Left lobe of liver (tissue), 2 donors: ENCODE measurements at regions not wholly inside any gene's neighbourhood (a gene's known extent, or its start where the extent isn't known, plus 50 kb on each side); places are given as distances from the start of the nearest gene placed in this dataset.
"Not testable (repeated sequence)": the region's sequence is repeated elsewhere in the genome, so short reads cannot be mapped to it uniquely, and the experiment has no call there.

Experiments
- ATAC-seq: fragments of 200-7000 bp; cut with Tn5 transposase; one replicate; pipeline ENCODE4 v1.9.1; 2020; ENCODE audit warnings: mild to moderate bottlenecking, moderate library complexity
- DNase-seq: peaks from one replicate; pipeline ENCODE4 v3.0.0-alpha.2; 2020; ENCODE audit warnings: low spot score
- donor health status: DM: no; HTN: no; CAD: no; lungs with moderate emphysema.
- donor health status: DM: no; HTN: yes; CAD: no.

DNA sequence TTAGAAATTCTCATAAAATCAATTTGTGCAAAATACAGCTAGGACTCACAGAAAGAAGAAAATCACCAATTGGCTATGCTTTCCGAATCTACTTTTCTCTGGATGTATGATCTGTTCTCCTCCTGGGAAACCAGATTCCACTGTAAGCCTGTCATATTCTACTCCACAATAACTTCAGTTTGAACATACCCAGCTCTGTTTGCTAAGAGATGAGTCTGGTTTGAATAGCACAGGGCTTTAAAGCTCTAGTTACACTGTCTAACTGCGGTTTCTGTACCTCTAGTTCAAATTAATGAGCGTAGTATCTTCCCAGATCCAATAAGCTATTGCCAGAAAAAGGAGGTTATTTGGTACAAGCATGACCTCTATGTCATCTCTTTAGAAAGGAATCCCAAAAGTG lies 270.1 kb downstream of the DAD1 start:
- DNase-seq = no peak
- ATAC-seq = no peak

DNA sequence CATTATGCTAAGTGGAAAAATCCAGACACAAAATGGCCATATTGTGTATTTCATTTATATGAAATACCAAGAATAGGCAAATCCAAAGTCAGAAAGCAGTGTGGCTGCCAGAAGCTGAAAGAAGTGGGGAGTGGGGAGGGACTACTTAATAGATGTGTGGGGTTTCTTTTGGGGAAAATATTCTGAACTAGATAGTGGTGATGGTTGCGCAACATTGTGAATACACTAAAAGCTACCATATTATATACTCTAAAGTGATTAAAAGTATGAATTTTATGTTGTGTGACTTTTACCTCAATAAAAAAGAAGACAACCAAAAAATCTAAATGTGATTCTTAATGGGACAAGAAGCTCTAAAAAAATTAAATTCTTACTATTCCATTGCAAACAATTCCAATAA lies 272.6 kb downstream of the DAD1 start:
- DNase-seq (no peak), ATAC-seq (no peak)

DNA sequence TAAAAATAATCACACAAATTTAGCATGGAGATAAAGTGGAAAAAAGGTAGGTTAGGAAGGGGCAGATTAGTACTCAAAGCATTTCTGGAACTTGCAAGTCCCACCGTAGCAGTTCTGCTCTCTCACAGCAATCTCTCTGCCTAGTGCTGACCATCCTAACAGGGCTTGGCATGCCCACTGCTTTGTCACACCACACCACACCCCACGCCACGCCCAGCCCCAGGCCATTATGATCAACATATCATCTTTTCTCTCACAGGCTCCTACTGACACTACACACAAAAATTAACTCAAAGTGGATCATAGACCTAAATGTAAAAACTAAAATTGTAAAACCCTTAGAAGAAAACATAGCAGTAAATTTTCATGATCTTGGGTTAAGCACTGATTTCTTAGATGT lies 273.7 kb downstream of the DAD1 start:
- ATAC-seq (no peak), DNase-seq (no peak)

DNA sequence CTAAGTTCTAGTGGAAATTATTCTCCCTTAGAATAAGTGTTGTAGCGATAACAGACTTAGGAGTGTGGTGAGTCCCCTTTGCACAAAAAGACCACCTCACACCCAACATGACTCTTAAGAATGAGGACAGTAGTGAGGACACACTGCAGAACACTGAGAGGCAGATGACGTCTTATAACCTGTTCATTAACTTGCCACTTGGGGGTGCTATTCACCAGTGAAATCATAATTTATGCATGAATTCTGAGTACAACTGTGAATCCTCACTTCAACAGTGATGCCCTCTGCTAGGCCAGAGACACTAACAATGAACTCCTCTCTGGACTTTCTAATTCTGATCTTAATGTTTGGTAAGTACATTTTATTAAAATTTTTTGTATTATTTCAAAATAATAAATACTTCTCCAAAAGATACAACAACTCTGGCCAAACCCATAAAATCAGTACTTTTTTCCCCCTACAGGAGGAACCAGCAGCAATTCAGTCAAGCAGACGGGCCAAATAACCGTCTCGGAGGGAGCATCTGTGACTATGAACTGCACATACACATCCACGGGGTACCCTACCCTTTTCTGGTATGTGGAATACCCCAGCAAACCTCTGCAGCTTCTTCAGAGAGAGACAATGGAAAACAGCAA lies 274.7 kb downstream of the DAD1 start:
- DNase-seq (no peak), ATAC-seq (peak; percentile 82)

DNA sequence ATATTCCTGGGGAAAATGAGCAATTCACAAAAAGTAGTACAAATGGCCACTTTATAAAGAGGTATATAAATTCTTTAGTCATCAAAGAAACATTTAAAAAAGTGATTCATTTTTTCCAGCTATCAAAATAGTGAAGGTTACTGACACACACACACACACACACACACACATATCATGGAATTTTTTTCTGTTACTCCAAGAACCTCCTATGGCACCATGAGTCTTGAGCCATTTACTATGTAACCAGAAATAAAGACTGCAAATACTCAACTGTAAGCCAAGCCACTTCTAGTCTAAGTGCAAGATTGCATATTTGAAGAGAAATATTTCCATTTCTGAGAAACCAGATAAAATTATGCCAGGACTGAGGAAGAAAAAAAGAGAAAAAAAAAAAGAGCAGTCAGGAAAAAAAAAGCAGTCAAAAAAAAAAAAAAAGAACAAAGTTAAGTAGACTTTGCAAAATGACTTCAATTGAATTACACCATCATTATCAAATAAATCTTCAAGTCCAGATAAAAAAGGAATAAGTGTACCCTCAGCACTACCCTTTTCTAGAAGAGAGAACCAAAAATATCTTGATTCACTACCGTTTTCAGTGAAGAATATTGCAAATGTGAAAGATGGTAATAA lies 275.7 kb downstream of the DAD1 start:
- ATAC-seq = no peak

DNA sequence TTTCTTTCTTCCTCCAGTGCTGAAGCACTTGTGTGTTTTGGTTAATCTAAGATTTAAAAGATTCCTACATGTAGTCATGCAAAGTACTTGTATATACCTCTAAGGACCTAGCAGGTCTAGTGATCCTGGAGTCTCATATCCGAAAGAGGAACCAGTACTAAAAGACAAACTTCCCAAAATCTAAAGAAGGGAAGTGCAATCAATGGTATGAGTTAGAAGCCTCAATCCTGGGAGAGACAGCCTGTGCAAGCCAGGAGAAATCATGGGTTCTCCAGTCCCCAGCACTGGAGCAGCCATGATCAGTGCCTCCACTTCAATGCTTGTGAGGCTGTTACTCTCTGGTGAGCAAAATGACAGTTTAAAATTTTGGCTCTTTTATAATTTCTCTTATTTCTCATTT lies 277.4 kb downstream of the DAD1 start:
- DNase-seq = no peak
- no peak for ATAC-seq

More for the DNA sequence above, 275.7 kb downstream of the DAD1 start:
- no peak for DNase-seq

DNA sequence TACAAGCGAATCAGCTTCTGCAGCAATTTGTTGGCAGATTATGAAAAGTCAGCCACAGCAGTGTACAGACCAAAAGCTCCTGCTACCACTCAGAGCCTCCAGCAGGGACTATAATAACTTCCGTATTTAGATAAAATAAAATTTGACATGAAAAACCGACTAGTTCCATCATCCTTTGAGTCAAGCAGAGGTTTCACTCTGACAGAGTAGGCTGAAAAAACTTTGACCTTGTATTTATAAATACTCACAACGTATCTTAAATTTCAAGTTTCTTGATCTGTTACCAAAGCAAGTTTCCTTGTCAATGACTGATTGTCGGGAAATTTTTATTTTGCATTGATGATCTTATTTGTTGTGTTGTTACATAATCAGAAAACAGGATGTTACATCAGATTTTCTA lies 283.4 kb downstream of the DAD1 start:
- DNase-seq = no peak
- no peak for ATAC-seq

DNA sequence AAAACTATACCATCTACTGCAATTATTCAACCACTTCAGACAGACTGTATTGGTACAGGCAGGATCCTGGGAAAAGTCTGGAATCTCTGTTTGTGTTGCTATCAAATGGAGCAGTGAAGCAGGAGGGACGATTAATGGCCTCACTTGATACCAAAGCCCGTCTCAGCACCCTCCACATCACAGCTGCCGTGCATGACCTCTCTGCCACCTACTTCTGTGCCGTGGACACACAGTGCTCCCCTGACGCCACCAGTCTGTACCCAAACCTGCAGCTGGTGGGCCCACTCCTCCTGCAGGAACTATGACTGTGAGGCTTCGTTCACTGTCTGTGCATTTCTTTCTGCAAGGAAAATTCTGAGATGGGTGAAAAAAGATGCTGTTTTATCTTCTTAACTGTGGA lies 284.7 kb downstream of the DAD1 start:
- ATAC-seq (no peak), DNase-seq (no peak)

DNA sequence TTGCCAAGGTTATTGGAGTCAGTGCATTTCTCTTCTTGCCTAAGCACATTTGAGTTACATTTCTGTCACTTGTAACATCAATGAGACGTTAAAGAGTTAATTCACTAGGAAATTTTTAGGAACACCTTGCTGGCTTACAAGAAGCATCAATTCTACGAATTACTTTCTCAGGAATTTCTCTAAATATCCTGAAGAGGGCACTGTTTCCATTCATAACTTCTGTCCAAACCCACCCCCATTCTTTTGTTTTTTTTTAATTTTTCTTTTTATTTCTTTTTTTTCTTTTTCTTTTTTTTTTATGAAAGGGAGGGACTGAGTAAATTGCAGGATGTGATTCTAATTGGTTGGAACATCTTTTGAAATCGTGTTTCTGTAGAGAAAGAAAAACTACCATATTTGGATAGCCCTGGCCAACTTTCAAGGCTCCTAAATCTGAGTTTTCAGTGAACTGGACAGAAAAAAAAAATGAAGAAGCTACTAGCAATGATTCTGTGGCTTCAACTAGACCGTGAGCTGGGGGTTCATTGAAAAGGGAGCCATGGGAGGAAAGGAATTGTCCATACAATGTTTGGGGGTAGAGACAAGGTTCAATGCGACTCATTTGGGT lies 285.3 kb downstream of the DAD1 start:
- DNase-seq = no peak
- no peak for ATAC-seq

DNA sequence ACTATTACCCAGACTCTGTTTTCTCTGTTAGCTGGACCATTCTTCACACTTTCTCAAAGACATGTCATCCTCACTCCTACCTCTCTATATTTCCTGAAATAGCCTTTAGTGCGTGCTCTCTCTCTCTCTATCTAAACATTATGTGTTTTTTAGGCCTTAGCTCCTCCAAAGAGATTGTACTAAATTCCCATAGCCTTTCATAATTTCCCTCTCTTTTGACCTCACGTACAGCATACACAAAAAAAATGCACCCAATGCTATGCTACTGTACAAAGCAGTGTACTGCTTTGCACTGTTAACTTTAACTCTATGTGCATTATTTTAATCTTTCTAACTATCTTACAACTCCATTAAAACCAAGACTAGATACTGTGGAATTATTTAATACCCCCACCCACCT lies 288.4 kb downstream of the DAD1 start:
- DNase-seq (no peak), ATAC-seq (no peak)

DNA sequence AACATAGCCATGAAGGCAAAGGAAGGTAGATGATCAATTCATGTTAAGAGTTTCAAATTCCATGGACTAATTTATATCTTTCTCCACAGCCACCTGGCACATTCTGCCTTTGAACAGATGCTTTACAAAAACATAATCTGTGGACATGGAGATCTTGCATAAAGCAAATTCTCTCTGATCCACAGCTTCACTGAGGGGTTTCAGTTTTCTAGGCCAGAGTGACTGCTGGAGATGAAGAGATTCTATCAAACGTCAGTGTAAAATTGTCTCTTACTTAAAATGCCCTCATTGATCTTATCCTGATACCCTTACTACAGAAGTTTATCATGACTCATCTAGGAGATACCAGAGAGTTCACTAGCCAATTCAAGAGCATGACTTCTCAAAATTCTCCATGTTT lies 291.6 kb downstream of the DAD1 start:
- DNase-seq (no peak), ATAC-seq (no peak)

DNA sequence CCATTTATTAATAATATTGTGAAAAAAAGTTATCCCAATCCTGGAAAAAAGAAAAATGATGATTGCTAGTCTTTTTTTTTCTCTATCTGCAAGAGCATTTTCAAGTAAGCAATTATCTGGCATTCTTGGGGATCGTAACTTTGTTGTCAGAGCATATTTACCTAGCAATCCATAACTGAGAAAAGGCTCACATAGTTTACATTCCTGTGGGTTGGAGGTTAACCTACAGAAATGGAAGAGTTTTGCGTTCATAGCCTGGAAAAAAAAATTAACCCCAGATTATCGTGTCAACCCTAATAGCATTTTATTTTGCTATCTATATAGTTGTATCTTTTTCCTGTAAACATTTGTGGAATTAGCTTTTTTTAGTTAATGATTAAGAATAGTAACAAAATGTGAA lies 292.3 kb downstream of the DAD1 start:
- ATAC-seq = no peak
- no peak for DNase-seq

DNA sequence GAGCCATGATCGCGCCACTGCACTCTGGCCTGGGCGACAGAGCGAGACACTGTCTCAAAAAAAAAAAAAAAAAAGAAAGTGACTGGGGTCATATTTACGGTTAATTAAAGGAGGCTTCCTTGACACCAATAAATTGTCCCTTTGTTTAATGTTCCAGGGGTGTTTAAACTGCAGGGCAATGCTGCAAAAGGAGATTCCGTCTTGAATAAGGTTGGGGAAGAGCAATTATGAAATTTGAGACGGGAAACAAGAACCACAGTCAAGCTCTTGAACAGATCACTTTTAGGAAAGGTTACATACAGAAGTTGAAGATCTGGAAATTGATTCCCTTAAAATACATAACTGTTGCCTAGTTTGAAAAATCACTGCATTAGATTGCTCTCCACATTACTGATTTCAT lies 292.9 kb downstream of the DAD1 start:
- DNase-seq (no peak), ATAC-seq (no peak)

DNA sequence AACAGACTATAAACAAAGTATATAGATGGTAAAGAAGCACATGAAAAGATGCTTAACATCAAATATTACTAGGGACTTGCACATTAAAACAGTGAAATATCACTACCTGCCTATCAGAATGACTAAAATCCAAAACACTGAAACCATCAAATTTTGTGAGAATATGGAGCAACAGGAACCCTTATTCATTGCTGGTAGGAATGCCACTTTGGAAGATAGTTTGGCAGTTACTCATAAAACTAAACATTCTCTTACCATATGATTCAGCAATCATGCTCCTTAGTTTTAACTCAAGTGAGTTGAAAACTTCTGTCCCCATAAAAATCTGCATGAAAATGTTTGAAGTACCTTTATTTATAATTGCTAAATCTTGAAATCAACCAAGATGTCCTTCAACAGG lies 297.6 kb downstream of the DAD1 start:
- DNase-seq (no peak), ATAC-seq (no peak)

DNA sequence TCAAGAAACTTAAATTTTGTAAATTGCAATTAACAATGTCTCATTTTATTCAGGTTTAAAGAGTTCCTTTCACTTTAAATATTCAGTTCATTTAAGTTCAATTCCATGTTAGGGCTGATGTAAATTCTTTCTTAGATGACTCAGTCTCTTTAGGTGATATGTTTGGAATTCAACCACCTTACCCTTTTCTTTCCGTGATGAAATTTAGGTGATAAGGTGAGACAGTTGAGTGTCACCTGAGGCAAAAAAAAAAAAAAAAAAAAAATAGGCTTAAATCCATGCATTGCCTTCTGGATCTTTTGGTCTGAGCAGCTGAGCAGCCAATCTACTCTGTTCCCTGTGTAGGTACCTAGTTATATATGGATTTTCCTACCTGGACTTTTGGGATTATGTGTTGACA lies 299.5 kb downstream of the DAD1 start:
- DNase-seq = no peak

DNA sequence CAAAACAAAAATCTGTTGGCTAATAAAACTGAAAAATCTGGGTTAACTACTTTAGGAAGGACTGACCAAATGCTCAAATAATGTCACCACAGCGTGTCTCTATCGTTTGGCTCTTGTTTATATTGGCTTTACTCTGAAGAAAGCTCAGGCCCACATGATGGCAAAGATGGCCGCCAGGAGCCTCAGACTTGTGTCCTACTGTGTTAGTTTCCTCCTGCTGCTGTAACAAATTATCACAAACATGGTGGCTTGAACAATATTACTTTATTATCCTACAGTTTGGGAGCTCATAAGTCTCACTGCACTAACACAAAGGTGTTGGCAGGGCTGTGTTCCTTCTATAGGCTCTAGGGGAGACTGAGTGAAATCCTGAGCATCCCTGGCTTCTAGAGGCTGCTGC lies 303.0 kb downstream of the DAD1 start:
- no peak for DNase-seq
- no peak for ATAC-seq

More for the DNA sequence above, 299.5 kb downstream of the DAD1 start:
- ATAC-seq = no peak

DNA sequence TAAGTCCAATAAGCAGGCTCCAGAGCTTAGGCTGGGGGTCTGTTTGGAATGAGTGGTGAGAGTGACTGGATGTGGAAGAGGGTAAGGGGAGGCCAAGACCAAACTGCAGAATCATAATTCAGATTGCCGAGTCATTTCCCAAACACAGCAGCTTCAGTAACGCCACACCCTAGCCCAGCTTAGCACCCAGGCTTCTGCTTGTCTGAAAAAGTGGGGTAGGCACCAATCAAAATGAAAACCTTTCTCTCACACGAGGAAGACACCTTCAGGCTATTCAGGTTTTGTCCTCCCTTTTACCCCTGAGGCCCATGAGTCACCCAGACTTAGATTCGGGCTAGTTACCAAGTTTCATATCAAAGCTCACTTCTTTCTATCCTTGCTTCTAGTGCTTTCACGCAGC lies 306.1 kb downstream of the DAD1 start:
- ATAC-seq (no peak), DNase-seq (no peak)

DNA sequence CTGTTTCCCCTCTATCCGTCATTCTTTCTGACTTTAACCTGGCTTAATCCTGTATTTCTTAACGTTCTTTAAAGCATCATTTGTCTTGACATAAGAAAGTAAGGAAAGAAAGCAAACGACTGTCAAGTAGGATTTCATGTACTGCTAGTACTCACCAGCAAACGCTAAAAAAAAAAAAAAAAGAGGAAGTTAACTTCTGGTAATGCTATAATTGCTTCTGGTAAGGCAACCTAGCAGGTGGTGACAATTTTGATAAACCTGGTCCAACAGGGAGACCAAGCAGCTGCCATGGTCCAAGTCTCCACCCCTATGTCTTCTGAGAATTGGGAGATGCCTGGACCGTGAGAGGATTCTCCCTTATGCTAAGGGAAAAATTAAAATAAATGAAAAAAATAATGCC lies 306.6 kb downstream of the DAD1 start:
- no peak for ATAC-seq
- DNase-seq = no peak

DNA sequence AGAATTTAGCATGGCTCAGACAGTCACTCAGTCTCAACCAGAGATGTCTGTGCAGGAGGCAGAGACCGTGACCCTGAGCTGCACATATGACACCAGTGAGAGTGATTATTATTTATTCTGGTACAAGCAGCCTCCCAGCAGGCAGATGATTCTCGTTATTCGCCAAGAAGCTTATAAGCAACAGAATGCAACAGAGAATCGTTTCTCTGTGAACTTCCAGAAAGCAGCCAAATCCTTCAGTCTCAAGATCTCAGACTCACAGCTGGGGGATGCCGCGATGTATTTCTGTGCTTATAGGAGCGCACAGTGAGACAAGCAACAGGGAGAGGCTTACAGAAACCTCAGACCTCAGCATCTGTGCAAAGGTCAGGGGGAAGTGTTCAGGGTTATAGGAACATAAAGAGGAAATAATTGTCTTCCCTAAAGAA lies 307.6 kb downstream of the DAD1 start:
- ATAC-seq, DNase-seq: not testable (repeated sequence)

DNA sequence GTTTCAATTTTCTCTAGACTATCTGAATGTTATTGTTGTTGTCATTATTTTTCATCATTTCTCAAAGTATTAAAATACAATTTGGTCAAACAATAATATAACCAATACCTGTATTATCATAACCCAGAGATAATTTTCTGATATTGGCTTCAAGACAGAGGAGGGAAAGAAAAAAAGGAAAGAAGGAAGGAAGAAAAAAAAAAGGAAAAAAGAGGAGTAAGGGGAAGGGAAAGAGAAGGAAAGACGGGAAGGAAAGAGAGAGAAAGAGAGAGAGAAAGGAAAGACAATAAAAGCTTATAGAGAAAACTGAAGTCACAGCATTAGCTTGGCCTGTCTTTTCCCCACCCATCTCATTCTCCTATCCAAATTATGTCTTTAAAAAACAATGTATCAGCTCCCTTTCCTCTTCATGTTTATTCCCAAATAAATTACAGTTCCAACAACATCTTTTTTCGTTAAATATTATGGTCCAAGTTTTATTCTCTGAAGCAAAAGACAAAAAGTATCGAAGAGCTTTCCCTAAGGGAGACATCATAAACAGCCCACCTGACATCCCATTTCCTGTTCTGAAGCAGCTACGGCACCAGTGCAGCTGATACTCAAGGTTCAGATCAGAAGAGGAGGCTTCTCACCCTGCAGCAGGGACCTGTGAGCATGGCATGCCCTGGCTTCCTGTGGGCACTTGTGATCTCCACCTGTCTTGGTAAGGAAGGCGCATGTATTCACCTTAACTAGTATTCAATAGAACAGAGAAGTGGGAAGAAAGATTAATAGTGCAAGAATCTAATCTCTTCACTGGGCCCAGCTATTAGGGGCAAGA lies 308.3 kb downstream of the DAD1 start:
- ATAC-seq = no peak
- no peak for DNase-seq

DNA sequence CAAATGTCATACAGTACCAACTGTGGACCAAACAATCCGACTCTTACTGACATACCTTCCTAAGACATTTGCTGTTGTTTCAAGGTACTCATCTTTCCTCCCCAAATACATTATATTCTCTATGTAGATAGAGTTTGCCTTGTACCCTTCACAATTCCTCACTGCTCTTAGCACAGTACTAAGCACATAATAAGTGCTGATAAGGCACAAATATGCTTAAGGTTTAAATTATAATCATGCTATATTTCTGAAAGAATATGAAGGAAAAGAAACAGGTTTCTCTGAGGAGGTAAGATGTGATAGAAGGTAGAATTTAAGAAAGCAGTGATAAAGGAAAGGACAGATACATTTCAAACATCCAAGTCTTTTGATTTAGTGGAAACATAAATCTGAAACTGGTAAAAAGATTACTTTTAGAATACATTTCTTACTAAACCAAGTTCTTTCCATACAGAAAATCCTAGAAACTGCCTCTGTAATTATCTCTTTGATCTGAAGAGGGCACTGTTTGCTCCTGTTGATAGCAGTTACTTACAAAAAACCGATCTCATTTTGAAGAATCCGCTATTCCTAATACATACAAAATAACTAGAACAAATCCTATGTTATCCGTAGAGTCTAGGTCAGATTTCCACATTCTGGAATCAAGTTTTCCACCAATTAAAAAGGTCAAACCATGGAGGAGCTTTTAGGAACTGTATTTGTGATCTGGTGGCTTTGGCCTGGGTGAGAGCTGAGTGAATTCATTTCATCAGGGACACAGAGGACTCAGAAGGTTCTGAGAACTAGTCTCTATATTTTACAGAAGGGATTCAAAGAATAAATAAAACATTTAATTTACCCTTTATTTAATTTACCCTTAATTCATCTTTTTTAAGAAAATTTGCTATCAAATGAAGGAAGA lies 311.9 kb downstream of the DAD1 start:
- DNase-seq (no peak), ATAC-seq (peak; percentile 33)
